ENCODE measurements at regions not wholly inside any gene's neighbourhood (a gene's known extent, or its start where the extent isn't known, plus 50 kb on each side); places are given as distances from the start of the nearest gene placed in this dataset.

GRCh38 chr1:34389974-34390373, 213.3 kb downstream of the C1orf94 start:
- no peak overlapping the region for H2AFZ ChIP-seq
- no peaks in the 10 kb centered on the region for H3K4me1 ChIP-seq (ENCODE audit: insufficient read depth)
- no peaks in the 10 kb centered on the region for H3K36me3 ChIP-seq (ENCODE audit: low read depth)
- H3F3A ChIP-seq (ENCODE audit: insufficient read depth), result no peaks in the 10 kb centered on the region
- no peak for DNase-seq
- WGBS, 2 experiments (ENCODE audit: low coverage in 1 of 2, low lambda C conversion rate in 2 of 2, missing lambda C conversion rate in 2 of 2), result 16 to 17% methylated on average over 1 of the region's 1 CpG
- no peak for TF ChIP-seq EZH2 (IDR thresholded peaks at IDR 0.05; ENCODE audit: insufficient read depth, poor library complexity, severe bottlenecking)
- no peak for TF ChIP-seq EZH2phosphoT487 (IDR thresholded peaks at IDR 0.05; ENCODE audit: insufficient read depth, low read depth)
- H3K9me2 ChIP-seq (ENCODE audit: insufficient read depth), result no peaks in the 10 kb centered on the region
- no peaks in the 10 kb centered on the region for H4K20me1 ChIP-seq (ENCODE audit: insufficient read depth)
- H3K4me3 ChIP-seq, result no peak overlapping the region
- H3K9me3 ChIP-seq (ENCODE audit: low read depth), result no peaks in the 10 kb centered on the region
- no peak overlapping the region for H3K27ac ChIP-seq
- no peak overlapping the region for H3K4me2 ChIP-seq (ENCODE audit: unreplicated experiment)
- in situ Hi-C loops (cut with MboI), result no loop called here
- H3K79me2 ChIP-seq (ENCODE audit: insufficient read depth), result no peaks in the 10 kb centered on the region
- no peak overlapping the region for H3K9ac ChIP-seq
- H3K27me3 ChIP-seq (replicated peaks; ENCODE audit: insufficient read depth), result peaks cover 16% of the 10 kb centered on the region

GRCh38 chr1:34396042-34396441, 219.3 kb downstream of the C1orf94 start:
- Histone ChIP-seq H3K27me3 (replicated peaks; ENCODE audit: insufficient read depth) (peaks cover 10% of the 10 kb centered on the region; the same call in 1 of the 2 replicates), H3F3A (ENCODE audit: insufficient read depth) (no peaks in the 10 kb centered on the region)

GRCh38 chr1:34398241-34398915, 221.7 kb downstream of the C1orf94 start:
- TF ChIP-seq EZH2 (IDR thresholded peaks at IDR 0.05; ENCODE audit: insufficient read depth, poor library complexity, severe bottlenecking) (no peak), EZH2phosphoT487 (IDR thresholded peaks at IDR 0.05; ENCODE audit: insufficient read depth, low read depth) (no peak)
- H3K9me3 ChIP-seq (ENCODE audit: low read depth), result no peaks in the 10 kb centered on the region
- H3K9ac ChIP-seq, result no peak overlapping the region
- H3K4me1 ChIP-seq (ENCODE audit: insufficient read depth), result no peaks in the 10 kb centered on the region
- H2AFZ ChIP-seq, result no peak overlapping the region
- H3K79me2 ChIP-seq (ENCODE audit: insufficient read depth), result no peaks in the 10 kb centered on the region
- DNase-seq, result no peak
- H4K20me1 ChIP-seq (ENCODE audit: insufficient read depth), result no peaks in the 10 kb centered on the region
- H3K36me3 ChIP-seq (ENCODE audit: low read depth), result no peaks in the 10 kb centered on the region
- no peak overlapping the region for H3K4me3 ChIP-seq
- no peaks in the 10 kb centered on the region for H3K9me2 ChIP-seq (ENCODE audit: insufficient read depth)
- H3F3A ChIP-seq (ENCODE audit: insufficient read depth), result no peaks in the 10 kb centered on the region
- no peak overlapping the region for H3K4me2 ChIP-seq (ENCODE audit: unreplicated experiment)
- in situ Hi-C loops (cut with MboI), result no loop called here
- H3K27me3 ChIP-seq (replicated peaks; ENCODE audit: insufficient read depth), result peaks cover 5% of the 10 kb centered on the region; the same call in 1 of the 2 replicates
- 50 to 54% methylated on average over 5 of the region's 5 CpGs for WGBS, 2 experiments (ENCODE audit: low coverage in 1 of 2, low lambda C conversion rate in 2 of 2, missing lambda C conversion rate in 2 of 2)
- no peak overlapping the region for H3K27ac ChIP-seq

More at GRCh38 chr1:34396042-34396441, 219.3 kb downstream of the C1orf94 start:
- Histone ChIP-seq H3K27ac (no peak overlapping the region), H3K4me2 (ENCODE audit: unreplicated experiment) (no peak overlapping the region), H3K4me1 (ENCODE audit: insufficient read depth) (no peaks in the 10 kb centered on the region), H3K9ac (no peak overlapping the region), H3K4me3 (no peak overlapping the region), H3K9me2 (ENCODE audit: insufficient read depth) (no peaks in the 10 kb centered on the region), H2AFZ (no peak overlapping the region), H4K20me1 (ENCODE audit: insufficient read depth) (no peaks in the 10 kb centered on the region), H3K36me3 (ENCODE audit: low read depth) (no peaks in the 10 kb centered on the region), H3K79me2 (ENCODE audit: insufficient read depth) (no peaks in the 10 kb centered on the region), H3K9me3 (ENCODE audit: low read depth) (no peaks in the 10 kb centered on the region)
- in situ Hi-C loops (cut with MboI), result no loop called here
- 20 to 32% methylated on average over 2 of the region's 2 CpGs for WGBS, 2 experiments (ENCODE audit: low coverage in 1 of 2, low lambda C conversion rate in 2 of 2, missing lambda C conversion rate in 2 of 2)
- DNase-seq, result no peak
- TF ChIP-seq EZH2phosphoT487 (IDR thresholded peaks at IDR 0.05; ENCODE audit: insufficient read depth, low read depth), result no peak
- no peak for TF ChIP-seq EZH2 (IDR thresholded peaks at IDR 0.05; ENCODE audit: insufficient read depth, poor library complexity, severe bottlenecking)

DNA sequence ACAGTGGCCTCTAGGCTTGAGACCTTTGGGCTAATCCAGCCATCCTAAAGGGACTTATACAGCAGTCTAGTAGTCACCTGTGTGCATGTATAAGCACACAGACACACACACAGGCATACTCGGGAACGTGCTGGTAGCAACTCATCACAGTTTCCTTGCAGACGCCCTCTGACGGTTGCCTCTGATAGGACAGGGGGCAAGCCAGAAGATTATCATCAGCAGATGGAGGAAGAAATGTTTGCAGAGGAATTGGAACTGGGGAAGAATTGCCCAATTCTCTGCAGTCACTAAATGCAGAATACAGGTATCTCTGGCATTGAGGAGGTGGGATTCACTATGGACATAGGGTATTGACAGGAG, 222.2 kb downstream of the C1orf94 start:
- H3K36me3 ChIP-seq (ENCODE audit: low read depth), result no peaks in the 10 kb centered on the region
- no peaks in the 10 kb centered on the region for H3K9me2 ChIP-seq (ENCODE audit: insufficient read depth)
- no peaks in the 10 kb centered on the region for H3F3A ChIP-seq (ENCODE audit: insufficient read depth)
- H3K4me3 ChIP-seq, result no peak overlapping the region
- H3K4me2 ChIP-seq (ENCODE audit: unreplicated experiment), result no peak overlapping the region
- TF ChIP-seq EZH2phosphoT487 (IDR thresholded peaks at IDR 0.05; ENCODE audit: insufficient read depth, low read depth), result no peak
- no peak for TF ChIP-seq EZH2 (IDR thresholded peaks at IDR 0.05; ENCODE audit: insufficient read depth, poor library complexity, severe bottlenecking)
- in situ Hi-C loops (cut with MboI), result no loop called here
- no peak overlapping the region for H3K27ac ChIP-seq
- H3K4me1 ChIP-seq (ENCODE audit: insufficient read depth), result no peaks in the 10 kb centered on the region
- no peak overlapping the region for H3K9ac ChIP-seq
- no peak overlapping the region for H2AFZ ChIP-seq
- no peak for DNase-seq
- no peaks in the 10 kb centered on the region for H4K20me1 ChIP-seq (ENCODE audit: insufficient read depth)
- WGBS, 2 experiments (ENCODE audit: low coverage in 1 of 2, low lambda C conversion rate in 2 of 2, missing lambda C conversion rate in 2 of 2), result 0 to 1% methylated on average over 4 of the region's 4 CpGs
- no peaks in the 10 kb centered on the region for H3K79me2 ChIP-seq (ENCODE audit: insufficient read depth)
- no peaks in the 10 kb centered on the region for H3K9me3 ChIP-seq (ENCODE audit: low read depth)
- H3K27me3 ChIP-seq (replicated peaks; ENCODE audit: insufficient read depth), result no peaks in the 10 kb centered on the region; the same call in 1 of the 2 replicates
